Middle frontal gyrus (tissue), 1 donor: ENCODE measurements at regions not wholly inside any gene's neighbourhood (a gene's known extent, or its start where the extent isn't known, plus 50 kb on each side); places are given as distances from the start of the nearest gene placed in this dataset.
"Not testable (repeated sequence)": the region's sequence is repeated elsewhere in the genome, so short reads cannot be mapped to it uniquely, and the experiment has no call there.

Source experiments
- DNase-seq: peaks from one replicate; pipeline ENCODE4 v3.0.0-alpha.2; 2015; ENCODE audit warnings: low spot score; ENCODE audit errors: extremely low spot score

DNA sequence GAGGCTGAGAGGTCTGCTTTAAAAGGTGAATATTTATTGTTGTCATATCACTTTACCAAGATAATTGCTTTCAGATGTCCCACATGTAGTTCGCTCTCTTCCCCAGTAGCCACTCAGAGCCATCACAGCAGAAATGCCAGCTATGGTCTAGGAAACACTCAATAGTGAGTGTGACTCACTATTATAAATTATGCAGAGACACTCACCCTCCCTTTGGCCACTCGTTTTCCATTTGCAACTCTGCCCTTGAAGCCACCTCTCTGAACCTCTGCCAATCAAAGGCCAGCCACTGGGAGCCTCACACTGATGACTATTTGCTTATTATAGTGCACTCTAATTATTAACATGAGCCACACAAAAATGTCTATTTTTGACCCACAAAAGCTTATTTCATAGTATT is 328.1 kb upstream of the ATP10A start:
- no peak for DNase-seq

DNA sequence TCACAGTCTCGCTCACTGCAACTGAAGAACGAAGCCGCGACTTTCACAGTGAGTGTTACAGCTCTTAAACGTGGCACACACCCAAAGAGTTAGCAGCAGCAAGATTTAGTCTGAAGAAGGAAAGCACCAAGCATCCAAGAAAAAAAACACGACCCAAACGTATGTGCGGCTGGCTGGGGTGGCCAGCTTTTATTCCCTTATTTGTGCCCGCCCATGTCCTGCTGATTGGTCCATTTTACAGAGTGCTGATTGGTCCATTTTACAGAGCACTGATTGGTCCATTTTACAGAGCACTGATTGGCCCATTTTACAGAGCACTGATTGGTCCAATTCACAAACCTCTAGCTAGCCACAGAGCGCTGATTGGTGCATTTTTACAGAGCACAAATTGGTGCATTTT is 323.0 kb upstream of the ATP10A start:
- not testable (repeated sequence) for DNase-seq

DNA sequence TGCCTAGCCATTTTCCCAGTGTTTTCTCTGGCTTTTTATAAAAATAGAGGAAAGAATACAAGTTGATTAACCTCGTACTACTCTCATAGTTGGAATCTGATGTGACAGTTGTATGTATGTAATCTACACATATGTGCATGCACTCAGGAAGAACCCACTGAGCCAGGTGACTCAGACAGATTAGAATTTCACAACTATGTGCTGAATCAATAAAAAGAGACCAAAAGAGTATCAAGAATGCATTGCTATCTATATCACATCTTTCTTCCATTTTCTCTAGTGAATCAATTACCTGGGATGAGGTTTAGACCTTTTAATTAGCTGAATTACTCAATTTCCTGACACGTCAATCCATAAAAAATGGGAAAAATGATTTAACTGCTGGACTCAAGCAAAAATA is 319.3 kb upstream of the ATP10A start:
- no peak for DNase-seq

DNA sequence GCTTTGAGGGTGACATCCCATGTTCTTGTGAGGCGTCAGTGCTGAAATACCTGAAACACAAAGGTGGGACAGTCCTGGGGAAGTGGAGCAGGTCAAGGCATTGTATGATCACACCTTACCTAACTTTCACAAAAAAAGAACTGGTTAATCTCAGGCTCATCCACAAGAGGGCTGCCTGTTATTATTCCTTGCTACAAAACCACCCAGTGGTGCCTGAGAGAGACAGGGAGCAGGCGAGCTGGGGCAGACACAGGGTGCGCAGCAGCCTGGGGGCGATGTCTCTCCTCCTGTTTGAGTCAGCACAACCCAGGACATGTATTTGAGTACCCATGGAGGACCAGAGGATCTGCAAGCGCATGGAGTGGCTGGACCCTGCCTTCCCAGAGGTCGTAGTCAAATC is 316.8 kb upstream of the ATP10A start:
- DNase-seq, result no peak

DNA sequence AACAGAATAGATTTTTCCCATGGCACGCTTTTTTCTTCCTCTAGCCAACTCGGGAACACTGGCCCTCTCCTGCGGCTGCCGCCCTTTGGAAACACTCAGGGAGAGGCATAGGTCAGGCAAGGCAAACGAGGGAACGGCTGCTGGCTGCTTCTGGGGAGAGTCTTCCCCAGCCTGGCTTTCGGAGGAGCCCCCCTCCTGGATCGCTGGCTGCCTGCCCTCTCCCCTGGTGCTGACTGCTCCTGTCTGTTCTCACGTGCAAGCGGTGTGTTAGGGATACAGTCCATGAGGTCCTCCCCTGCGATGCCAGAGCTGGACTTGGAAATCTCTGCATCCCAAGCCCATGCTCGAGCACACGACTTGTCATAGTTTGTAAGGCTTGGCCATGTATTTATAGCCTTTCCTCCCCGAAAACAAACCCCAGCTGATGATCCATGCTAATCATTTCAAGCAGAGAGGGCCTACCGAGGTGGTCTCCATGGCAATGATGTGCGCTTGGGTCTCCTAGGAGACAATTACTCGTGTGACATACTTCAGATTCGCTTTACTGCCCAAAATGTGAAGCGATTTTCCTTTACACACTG is 315.6 kb upstream of the ATP10A start:
- no peak for DNase-seq

DNA sequence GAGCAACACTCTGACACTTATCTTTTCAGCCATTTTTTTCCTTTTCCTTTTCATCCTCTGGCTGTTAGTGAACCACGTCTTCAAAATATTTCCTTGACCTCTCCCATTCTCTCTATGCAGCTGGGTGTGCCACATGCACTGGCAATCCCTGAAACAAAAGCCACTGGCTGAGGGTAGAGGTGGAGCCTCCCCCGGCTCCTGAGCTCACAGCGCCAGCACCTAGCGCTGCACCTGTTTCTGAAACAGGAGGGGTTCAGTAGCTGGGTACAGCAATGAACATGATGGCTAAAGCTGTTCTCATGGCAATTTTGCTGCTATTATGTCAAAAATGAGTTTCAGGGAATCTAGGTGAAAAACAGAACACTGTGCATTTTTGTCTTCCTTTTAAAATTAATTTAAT is 314.7 kb upstream of the ATP10A start:
- DNase-seq, result no peak

DNA sequence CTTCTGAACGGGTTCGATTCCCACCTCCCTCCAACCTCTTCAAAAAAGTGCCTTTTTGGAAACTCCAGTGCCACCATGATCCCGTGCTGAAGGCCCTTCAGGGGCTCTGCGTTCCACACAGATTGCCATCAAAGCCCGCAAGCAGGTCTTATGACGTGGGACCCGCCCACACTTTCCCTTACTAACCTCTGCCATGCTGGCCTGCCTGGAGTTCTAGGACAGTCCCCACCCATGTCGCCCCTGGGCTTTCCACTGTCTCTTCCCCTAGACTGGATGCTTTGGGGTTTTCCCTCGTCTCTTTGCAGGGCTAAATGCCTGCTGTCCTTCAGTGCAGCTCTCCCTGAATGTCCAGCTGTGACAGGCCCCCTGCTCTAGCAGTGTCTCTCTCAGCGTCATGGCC is 313.7 kb upstream of the ATP10A start:
- no peak for DNase-seq

DNA sequence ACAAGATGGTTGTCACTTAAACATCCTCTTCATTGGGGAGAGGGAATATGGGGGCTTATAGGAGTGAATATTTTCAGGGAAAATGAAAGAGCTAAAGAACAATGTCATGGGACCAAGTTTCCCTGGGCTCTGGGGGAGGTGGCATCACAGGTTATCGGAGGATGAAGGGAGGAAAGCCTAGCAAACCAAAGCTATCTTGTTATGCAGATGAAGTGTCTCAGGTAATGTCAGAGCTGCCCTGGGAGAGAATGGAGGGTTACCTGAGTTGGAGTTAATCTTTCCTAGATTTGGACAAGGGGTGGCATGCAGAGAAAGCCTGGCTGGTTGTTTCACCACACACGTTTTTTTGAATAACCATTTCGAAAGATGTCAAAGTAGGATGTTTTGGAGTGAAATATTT is 308.1 kb upstream of the ATP10A start:
- DNase-seq, result no peak

DNA sequence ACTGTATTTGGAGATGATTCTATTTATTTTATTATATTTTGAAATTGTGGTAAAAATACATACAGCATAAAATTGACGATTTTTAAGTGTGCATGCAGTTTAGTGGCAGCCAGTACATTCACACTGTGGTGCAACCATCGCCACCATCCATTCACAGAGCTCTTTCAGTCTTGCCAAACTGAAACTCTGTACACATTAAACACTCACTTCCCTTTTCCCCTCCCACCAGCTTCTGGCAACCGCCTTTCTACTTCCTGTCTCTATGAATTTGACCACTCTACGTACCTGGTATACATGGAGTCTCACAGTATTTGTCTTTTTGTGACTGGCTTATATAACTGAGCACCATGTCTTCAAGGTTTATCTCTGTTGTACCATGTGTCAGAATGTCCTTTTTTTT is 303.3 kb upstream of the ATP10A start:
- no peak for DNase-seq

DNA sequence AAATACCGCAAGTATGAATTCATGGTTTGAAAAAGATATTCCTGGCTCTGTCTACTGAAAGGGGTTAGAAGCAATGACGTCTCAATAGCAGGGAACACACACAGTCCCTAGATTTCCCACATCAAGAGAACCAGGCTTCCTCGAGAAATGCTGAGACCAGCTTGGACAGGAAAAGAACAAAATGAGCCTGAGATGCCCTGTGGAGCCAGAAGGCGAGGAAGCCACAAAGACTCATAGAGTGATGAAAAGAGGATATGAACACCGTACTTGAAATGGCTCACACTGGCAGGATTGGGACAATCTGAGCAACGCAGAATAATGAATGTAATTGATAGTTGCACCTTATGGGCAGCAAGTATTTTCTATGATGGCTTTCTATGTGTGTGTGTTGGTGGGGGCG is 302.4 kb upstream of the ATP10A start:
- no peak for DNase-seq

DNA sequence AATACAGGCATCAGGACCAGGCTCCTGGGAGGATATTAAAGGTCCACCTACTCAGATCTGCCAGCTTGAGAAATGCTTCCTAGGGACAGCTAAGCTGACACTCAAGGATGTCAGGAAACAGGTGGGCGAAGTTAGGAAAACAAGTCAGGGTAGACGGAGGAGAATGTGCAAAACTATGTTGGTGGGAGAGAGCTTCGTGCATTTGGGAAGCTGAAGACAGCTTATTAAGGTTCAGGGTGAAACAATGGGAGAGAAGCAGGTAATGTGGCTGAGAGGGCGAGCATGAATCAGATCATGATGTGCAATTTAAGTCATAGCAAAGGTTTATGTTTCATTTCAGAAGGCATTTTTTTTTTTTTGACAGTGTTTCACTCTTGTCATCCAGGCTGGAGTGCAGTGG is 297.2 kb upstream of the ATP10A start:
- DNase-seq, result no peak

DNA sequence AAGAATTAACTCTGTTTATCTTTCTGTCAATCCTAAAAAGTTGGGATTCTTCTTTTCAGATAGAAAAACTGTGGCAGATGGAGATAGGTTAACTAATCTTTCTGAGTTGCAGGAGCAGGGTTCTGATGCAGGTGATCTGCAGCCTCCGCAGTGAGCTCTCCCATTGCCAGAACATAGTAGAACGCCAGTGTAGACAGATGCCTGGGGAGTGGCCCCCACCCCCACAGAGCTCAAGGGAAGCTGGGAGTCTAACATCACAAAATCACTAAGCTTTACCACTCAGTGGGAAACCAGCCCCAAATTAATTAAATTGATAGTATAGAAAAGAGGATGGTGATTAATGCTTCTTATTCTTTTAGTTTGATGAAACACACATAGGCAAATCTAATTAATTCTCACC is 295.0 kb upstream of the ATP10A start:
- no peak for DNase-seq

DNA sequence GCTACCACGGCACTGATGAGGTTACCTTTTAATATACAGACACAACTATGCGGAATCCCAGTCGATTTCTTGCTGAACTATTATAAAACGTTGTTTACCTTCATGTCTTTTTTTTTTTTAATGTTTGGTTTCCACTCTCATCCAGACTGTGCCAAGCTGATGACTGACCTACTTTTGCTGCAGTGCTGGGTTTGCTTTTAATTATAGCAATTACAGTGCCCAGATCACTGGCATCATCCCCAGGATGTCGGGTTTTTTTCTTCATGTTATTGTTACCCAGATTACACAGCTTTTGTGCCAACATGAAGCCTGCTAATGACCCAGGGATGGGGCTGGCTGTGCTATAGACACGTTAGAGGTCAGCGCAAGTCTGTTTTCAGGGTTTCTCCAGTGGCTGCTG is 294.0 kb upstream of the ATP10A start:
- DNase-seq, result no peak

DNA sequence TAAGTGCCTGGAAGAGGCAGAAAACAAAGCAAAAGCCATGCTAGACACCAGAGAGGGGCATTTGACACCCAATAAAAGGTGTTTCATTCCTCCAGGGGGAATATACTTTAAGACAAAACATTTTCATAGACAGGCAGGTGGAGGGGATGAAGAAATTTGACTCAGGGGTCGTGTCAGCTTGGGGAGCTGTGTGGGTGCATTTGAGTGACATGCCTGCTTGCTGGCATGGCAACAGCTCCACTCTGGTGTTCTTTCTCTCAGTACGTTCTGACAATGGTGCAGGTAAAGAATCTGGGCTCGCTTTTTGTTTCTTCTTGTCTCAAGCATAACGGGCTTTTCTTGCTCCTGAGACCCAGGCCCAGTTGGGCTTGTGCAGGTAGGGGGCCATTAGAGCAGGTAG is 292.9 kb upstream of the ATP10A start:
- no peak for DNase-seq

DNA sequence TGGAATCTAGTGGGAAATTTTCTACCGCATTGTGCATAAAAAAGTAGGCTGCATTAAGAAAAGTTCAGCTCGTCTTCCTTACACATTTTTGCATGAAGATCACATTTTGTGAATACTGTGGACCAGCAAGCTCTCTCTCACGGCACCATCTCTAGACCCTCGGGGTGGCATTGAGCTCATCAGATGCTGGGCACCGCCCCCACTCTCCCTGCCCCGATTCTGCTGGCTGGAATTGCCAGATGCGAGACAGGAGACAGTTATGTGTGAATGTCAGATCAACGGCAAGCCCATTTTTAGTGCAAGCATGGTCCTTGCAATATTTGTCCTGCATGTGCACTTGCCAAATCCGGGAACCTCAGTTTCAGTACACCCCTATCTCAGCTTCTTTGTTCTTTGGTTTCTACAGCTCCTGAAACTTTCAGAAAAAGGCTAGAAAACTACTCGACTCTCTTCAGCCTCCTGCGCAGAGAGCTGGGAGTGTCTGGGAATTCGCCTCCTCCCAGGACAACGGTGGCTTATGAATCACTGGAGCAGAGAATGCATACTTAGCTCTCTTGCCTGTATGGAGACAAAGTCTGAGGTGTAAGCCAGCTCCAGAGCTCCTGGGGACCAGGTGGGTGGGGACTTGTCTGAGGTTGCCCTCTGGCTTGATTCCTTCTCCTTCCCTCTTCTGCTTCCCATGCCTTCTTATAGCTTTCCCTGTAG is 285.2 kb upstream of the ATP10A start:
- no peak for DNase-seq

DNA sequence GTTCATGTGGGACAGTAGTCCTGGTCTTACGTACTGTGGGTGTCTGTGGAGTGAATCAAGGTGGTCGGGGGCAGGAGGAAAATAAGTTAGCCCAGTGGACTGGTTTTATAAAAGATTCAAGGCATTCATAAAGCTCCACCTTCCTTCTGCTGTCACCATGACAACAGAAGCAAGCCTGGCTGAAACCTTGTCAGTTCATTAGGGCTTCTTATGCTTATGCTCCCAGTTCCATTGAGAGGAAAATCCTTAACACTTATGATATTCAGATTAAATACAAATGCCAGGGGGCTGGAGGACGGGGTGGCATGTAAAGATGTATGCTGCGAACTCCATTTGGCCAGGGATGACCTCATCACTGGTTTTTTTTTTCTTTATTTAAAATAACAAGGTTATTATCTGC is 283.1 kb upstream of the ATP10A start:
- DNase-seq, result no peak

DNA sequence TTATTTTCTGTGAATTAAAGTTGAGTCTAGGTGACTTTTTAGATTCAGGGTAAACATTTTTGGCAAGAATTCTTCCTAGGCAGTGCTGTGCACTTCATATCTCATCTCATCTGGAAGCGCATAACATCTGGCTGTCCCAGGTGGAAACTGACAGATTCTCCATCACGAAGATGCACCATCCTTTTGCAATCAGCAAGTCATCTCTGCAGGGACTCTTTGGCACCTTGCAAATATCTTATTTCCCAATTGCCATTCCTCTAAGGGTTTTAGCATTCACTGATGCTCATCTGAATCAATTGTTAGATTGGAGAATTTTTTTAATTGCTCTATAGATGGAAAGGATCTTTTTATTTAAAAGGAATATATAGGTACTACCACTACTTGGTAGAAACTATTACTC is 282.7 kb upstream of the ATP10A start:
- no peak for DNase-seq

DNA sequence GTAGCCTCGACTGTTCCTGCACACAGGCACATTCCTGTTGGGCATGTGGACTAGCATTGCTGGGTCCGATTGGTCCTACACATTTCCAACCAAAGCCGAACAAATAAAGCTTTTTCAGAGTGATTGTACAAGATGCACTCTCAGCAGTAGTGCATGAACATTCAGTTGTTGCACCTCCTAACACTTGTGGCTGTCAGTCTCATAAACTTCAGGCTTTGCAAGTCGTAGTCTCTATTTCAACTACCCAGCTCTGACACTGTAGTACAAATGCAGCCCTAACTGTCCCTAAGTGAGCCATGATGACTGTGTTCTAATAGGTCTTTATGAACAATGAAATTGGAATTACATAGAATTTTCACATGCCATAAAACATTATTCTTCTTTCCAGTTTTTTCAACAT is 281.7 kb upstream of the ATP10A start:
- no peak for DNase-seq

DNA sequence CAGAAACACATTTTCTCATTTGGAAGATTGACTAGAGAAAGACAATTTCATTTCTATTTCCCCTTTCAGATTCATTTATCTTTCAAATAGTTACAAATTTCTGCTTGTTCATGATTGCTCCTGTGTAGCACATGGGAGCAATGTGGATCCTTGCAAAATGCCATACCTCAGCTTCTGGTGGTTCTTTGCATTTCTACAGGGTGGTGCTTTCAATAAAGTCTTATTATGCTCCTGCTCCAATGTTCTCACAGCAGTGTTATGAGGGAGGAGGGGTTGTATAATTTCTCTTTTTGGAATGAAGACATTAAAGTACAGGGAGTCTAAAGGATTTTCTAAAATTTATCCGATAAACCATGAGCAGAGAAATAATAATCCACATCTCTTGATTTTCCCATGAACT is 280.1 kb upstream of the ATP10A start:
- no peak for DNase-seq

DNA sequence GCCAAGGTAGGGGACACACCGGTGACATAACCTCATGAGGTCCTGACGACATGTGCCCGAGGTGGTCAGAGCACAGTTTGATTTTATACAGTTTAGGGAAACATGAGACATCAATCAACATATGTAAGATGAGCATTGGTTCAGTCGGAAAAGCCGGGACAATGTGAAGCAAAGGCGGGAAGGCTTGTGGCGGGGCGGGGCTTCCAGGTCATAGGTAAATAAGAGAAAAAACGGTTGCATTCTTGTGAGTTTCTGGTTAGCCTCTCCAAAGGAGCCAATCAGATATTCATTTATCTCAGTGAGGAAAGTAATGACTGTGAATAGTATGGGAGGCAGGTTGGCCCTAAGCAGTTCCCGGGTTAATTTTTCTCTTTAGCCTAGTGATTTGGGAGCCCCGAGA is 271.7 kb upstream of the ATP10A start:
- no peak for DNase-seq

DNA sequence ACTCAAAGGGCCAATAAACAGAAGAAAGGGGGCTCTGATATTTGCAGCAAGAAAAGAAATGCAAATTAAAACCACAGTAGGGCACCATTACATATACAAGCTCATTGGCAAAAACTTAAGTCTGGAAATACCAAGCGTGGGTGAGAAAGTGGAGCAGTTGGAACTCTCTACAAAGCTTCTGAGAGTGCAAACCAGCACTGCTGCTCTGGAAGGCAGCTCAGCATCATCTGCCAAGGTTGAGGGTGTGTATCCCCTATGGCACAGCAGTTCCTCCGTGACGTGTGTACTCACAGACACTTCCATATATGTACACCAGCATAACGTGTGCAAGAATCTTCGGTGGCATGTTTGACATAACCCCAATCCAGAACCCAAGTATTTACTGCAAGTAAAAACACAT is 271.0 kb upstream of the ATP10A start:
- peak; percentile 8 for DNase-seq

DNA sequence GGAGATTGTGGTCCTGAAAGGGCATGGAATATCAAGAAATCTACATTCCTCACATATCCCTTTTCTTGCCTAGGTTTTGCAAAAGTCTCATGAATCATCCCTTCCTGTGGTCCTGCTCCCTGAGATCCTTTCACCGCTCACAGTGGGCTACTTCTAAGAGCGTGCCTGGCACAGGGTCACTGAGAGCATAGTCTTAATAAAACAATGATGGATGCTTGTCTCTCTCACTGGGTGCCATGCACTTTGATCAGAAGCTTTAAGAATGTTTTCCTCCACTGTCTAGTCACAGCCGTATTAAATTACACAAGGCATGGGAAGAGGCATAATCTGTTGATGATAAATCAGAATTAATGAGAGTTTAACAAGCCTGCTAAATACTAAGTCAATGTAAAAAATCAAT is 269.7 kb upstream of the ATP10A start:
- no peak for DNase-seq

DNA sequence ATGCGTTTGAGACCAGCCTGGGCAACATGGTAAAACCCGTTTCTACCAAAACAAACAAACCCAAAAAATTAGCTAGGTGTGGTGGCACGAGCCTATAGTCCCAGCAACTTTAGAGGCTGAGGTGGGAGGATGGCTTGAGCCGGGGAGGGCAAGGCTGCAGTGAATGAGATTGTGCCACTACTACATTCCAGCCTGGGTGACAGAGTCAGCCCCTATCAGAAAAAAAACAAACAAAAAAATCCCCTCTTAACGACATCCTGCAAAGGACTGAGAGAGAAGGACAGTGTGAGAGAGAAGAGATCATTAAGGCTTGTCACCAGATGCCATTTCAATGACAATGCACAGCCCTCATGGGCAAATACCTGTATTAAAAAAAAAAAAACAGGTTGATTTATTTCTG is 266.7 kb upstream of the ATP10A start:
- no peak for DNase-seq
